ENCODE measurements at regions not wholly inside any gene's neighbourhood (a gene's known extent, or its start where the extent isn't known, plus 50 kb on each side); places are given as distances from the start of the nearest gene placed in this dataset.

- no peak for DNase-seq (ENCODE audit: low read depth in 2 of 2)
These were observed 164.0 kb upstream of the E2F8 start for GRCh38 chr11:19404787-19405186.

- DNase-seq (ENCODE audit: low read depth in 2 of 2), result no peak
These were observed 162.6 kb upstream of the E2F8 start for GRCh38 chr11:19403196-19403895.

GRCh38 chr11:19400296-19400695 lies 159.6 kb upstream of the E2F8 start:
- DNase-seq (ENCODE audit: low read depth in 2 of 2), result no peak

DNA sequence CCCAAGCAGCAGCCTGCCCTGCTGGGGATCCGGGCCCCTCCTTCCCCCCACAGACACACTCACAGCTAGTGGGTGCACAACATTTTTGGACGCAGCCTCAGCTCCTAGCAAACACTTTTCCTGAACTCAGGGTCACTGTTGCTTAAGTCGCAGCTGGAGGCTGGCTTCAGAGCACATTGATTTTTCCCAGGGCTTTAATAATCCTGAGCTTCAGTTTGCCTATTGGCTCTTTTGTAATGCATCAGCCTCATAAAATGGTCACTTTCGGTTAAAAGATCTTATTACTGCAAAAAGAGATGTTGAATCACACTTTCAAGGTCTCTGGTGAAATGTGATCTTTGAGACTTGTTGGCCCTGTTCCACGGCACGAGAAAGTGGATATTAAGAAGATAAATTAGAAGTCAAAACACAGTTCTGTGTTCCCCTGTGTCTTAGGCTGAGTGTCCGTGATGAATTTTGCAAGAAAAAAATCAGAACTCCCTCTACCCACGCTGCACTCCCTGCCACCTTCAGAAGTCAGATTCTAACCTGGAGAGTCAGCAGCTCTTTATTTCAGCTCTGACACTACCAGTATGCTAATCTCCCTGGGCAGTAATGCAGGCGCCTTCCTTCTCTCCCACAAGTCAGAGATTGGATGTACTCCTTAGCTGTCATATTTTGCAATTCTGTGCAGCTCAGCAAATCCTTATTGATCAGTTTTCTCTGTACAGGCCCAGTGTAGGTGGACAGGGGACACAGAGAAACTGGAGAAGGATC lies 158.2 kb upstream of the E2F8 start:
- DNase-seq (ENCODE audit: low read depth in 2 of 2), result no peak

DNA sequence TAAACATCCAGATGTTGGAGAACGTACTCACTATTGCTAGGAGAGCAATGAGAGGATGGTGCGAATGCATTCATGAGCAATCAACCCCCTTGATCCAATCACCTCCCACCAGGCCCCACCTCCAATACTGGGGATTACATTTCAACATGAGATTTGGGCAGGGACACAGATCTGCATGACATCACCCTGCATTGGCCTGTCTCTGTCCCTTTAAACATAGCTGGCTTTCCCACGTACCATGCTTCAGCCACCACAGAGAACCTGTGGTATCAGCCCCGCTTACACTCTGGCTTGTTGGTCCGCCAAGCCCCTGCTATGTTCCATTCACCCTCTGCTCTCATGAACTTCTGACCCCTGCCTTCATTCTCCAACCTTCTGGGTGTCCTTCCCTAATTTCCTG lies 157.5 kb upstream of the E2F8 start:
- no peak for DNase-seq (ENCODE audit: low read depth in 2 of 2)

DNA sequence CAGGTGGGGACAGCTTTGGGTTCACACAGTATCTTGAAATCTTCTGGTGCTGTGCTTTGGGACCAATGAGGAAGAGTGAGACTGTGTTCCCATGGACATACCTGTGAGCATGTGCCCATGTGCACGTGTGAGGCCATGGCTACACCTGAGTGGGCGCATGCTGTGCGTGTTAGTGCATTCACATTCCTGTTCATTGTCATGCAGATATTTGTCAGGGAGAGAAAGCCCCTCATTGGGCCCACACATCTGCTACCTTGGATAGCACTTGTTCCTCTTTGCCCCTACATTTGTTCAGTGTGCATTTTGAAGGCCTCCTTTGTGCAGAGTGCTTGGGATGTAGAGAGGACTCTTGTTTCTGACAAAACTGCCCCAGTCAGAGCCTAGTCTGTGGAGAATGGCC lies 154.3 kb upstream of the E2F8 start:
- no peak for DNase-seq (ENCODE audit: low read depth in 2 of 2)

DNA sequence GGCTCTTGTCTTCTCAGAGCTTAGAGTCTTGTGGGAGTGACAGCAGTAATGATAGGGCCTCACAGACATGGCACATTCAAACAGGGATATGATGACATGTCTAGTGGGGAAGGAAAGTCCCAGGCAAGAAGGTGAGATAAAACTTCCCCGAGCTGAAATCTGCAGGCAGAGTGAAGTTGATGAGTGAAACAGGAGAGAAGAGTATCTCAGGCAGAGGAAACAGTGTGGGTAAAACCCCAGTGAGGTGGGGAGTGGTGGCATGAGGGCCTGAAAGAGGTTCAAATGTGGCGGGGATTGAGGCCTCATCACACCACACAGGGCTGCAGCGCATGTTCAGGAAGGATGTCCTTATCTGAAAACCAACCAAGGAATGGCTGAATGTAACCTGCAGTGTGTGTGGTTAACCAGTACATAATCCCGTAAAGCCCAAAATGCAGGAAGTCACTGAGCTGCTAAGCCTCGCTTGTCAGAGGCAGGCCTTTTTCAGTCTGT lies 153.8 kb upstream of the E2F8 start:
- no peak for DNase-seq (ENCODE audit: low read depth in 2 of 2)

GRCh38 chr11:19393941-19394340 lies 153.2 kb upstream of the E2F8 start:
- DNase-seq (ENCODE audit: low read depth in 2 of 2), result peak in 1 of 2 donors; percentile 11

DNA sequence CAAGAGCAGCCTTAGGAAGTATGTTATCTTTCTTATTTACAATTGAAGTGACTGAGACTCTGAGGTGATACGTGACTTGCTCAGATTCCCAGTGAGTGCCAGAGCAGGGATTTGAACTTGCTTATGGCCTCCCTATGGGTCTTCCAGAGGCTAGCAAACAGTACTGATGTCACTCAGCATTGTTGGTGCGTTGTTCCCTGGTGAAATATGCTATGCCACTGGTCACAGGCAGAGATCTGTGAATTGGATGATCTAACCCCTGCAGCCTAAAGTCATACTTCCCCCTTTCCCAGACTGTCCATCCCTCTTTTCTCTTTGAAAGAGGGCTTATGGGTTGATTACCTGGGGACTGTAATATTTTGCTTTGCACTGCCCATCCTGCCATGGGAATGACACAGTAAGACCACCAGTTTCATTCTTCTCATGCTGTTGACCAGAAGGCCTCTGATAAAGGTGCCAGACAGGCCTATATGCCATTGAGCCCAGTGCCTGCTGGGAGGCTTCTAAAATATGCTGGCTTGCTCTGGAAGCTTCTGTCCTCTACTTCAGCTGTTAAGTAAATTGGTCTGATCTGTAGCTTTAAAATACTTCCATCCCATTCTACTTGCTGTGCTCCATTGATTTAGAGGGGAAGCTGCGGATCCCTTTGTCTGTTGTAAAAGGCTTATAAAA lies 152.2 kb upstream of the E2F8 start:
- DNase-seq (ENCODE audit: low read depth in 2 of 2), result no peak

- DNase-seq (ENCODE audit: low read depth in 2 of 2), result no peak
These were observed 151.6 kb upstream of the E2F8 start for GRCh38 chr11:19392321-19392720.

DNA sequence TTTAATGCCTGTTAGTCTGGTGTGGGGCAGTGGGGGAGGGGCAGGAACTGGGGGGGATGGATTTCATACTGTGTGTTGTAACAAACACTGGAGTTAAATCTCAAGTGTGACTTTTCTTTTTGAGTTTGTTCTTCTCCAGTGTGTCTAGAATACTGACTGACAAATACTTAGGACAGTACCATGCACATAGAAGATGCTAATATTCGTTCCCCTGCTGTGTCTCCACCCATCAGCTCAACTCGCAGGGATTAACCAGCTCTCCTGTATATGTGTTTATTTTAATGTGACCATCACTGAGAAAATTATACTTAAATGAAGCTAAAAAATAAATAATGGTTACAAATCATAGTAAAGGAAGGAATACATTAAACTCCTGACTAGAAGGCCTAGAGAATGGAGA lies 150.9 kb upstream of the E2F8 start:
- DNase-seq (ENCODE audit: low read depth in 2 of 2), result no peak

GRCh38 chr11:19391026-19391425 lies 150.3 kb upstream of the E2F8 start:
- DNase-seq (ENCODE audit: low read depth in 2 of 2), result no peak

DNA sequence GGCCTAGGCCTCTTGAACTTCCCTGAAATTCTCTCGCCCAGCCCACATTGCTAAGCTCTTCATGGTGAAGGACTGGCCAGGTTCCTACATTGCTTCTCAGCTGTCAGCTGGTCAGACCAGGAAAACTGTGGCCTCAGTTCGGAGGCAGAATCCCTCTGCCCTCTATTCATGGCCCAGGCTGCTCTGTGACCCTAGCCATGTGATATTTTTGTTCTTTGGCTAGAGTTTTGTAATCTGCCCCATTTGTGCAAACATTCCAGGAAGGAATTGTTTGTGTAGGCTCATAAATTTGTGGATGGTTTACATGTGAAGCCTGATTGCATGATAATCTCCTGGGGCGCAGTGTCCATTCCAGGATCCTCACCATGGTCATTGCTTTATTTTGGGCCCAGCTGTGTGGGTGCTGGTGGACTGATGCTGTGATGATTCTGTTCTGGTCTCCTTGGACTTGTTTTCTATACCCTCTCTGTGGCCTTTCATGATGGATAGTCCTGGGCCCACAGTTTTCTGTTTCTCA lies 149.1 kb upstream of the E2F8 start:
- peak; percentile 35 to 73 for DNase-seq (ENCODE audit: low read depth in 2 of 2)

- DNase-seq (ENCODE audit: low read depth in 2 of 2), result no peak
These were observed 141.4 kb upstream of the E2F8 start for GRCh38 chr11:19382131-19382611.

GRCh38 chr11:19380375-19380774 lies 139.6 kb upstream of the E2F8 start:
- peak; percentile 88 to 92 for DNase-seq (ENCODE audit: low read depth in 2 of 2)

- DNase-seq (ENCODE audit: low read depth in 2 of 2), result no peak
These were observed 138.7 kb upstream of the E2F8 start for GRCh38 chr11:19379465-19379864.

- no peak for DNase-seq (ENCODE audit: low read depth in 2 of 2)
These were observed 138.1 kb upstream of the E2F8 start for GRCh38 chr11:19378814-19379213.

GRCh38 chr11:19377881-19378280 lies 137.1 kb upstream of the E2F8 start:
- no peak for DNase-seq (ENCODE audit: low read depth in 2 of 2)

GRCh38 chr11:19375440-19375839 lies 134.7 kb upstream of the E2F8 start:
- DNase-seq (ENCODE audit: low read depth in 2 of 2), result no peak

DNA sequence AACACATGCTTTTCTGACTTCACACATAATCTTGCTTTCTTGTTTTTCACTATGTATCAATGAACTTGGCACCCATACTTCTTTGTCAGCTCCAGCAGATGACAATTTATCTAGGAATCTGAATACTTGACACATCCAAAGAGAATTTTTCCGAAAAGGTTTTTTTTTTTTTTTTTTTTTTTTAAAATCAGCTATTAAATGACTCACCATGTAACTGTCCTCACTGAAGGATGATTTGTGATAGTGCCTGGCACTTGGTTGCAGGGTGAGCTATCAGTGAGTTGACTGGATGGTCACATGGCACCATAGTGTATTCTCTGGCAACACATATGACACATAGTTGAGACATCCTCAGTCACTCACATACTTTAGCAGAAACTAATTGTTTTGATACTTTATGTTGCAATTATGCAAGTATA lies 133.4 kb upstream of the E2F8 start:
- DNase-seq (ENCODE audit: low read depth in 2 of 2), result peak; percentile 94

- DNase-seq (ENCODE audit: low read depth in 2 of 2), result no peak
These were observed 131.6 kb upstream of the E2F8 start for GRCh38 chr11:19372381-19372780.

Measured in dermis microvascular lymphatic vessel endothelial cell (primary cell).